Astrocyte (in vitro differentiated cells and primary cell): ENCODE measurements at regions not wholly inside any gene's neighbourhood (a gene's known extent, or its start where the extent isn't known, plus 50 kb on each side); places are given as distances from the start of the nearest gene placed in this dataset.

Experiments used
- DNase-seq: peaks from one replicate; pipeline ENCODE4 v3.0.0-alpha.2; 2010; ENCODE audit warnings: low read depth
- FAIRE-seq: peaks from 2 replicates; lab custom pipeline; 2011; peaks lifted over from hg19 to GRCh38; lab: Jason Lieb, UNC
- H2AFZ ChIP-seq: 2 replicates; pipeline ENCODE4 v1.6.0; 2012; ENCODE audit warnings: low read depth, low read length, inconsistent platforms
- H3K27ac ChIP-seq: 2 replicates; pipeline ENCODE4 v1.5.1; 2011; ENCODE audit warnings: low read depth, low read length, inconsistent platforms
- H3K27me3 ChIP-seq: 2 replicates; pipeline ENCODE4 v1.6.0; 2011; ENCODE audit warnings: low read length, inconsistent platforms; ENCODE audit not compliant: insufficient read depth
- H3K36me3 ChIP-seq: 2 replicates; pipeline ENCODE4 v1.5.1; 2011; ENCODE audit warnings: low read length, inconsistent platforms; ENCODE audit not compliant: insufficient read depth
- H3K4me1 ChIP-seq: 2 replicates; pipeline ENCODE4 v1.5.1; 2011; ENCODE audit warnings: low read length, inconsistent platforms; ENCODE audit not compliant: insufficient read depth
- H3K4me2 ChIP-seq: 2 replicates; pipeline ENCODE4 v1.6.0; 2012; ENCODE audit warnings: low read length, inconsistent platforms
- H3K4me3 ChIP-seq: 2 replicates; pipeline ENCODE4 v1.5.1; 2011; ENCODE audit warnings: low read depth, mild to moderate bottlenecking, low read length, inconsistent platforms; ENCODE audit not compliant: insufficient read depth
- H3K79me2 ChIP-seq: 2 replicates; pipeline ENCODE4 v1.6.0; 2012; ENCODE audit warnings: mild to moderate bottlenecking, low read length, inconsistent platforms; ENCODE audit not compliant: insufficient read depth
- H3K9ac ChIP-seq: 2 replicates; pipeline ENCODE4 v1.6.0; 2012; ENCODE audit warnings: mild to moderate bottlenecking, low read length, inconsistent platforms
- H3K9me3 ChIP-seq: 2 replicates; pipeline ENCODE4 v1.5.1; 2012; ENCODE audit warnings: low read depth, mild to moderate bottlenecking, low read length, inconsistent platforms; ENCODE audit not compliant: insufficient read depth
- H4K20me1 ChIP-seq: 2 replicates; pipeline ENCODE4 v1.6.0; 2012; ENCODE audit warnings: low read length, inconsistent platforms; ENCODE audit not compliant: insufficient read depth
- H3K27ac Mint-ChIP-seq: one replicate; pipeline ENCODE4 v1.8.0; 2021; ENCODE audit warnings: mild to moderate bottlenecking, mixed read lengths; ENCODE audit not compliant: unreplicated experiment
- H3K27me3 Mint-ChIP-seq: one replicate; pipeline ENCODE4 v1.8.0; 2021; ENCODE audit warnings: low read depth, mixed read lengths; ENCODE audit not compliant: unreplicated experiment
- H3K36me3 Mint-ChIP-seq: one replicate; pipeline ENCODE4 v1.8.0; 2021; ENCODE audit warnings: low read depth, mixed read lengths; ENCODE audit not compliant: unreplicated experiment
- H3K4me1 Mint-ChIP-seq: one replicate; pipeline ENCODE4 v1.8.0; 2021; ENCODE audit warnings: low read depth, mixed read lengths; ENCODE audit not compliant: unreplicated experiment
- H3K4me3 Mint-ChIP-seq: one replicate; pipeline ENCODE4 v1.8.0; 2021; ENCODE audit warnings: mild to moderate bottlenecking, moderate library complexity, mixed read lengths; ENCODE audit not compliant: unreplicated experiment
- H3K9me3 Mint-ChIP-seq: one replicate; pipeline ENCODE4 v1.8.0; 2021; ENCODE audit warnings: mild to moderate bottlenecking, mixed read lengths; ENCODE audit not compliant: unreplicated experiment
- EZH2 ChIP-seq: IDR thresholded peaks from 2 replicates; pipeline ENCODE4 v1.6.1; 2012; ENCODE audit warnings: mild to moderate bottlenecking, low read length, inconsistent platforms; ENCODE audit not compliant: insufficient read depth
- TF ChIP-seq, protein P1 (sequence below): IDR thresholded peaks from 2 replicates; pipeline ENCODE4 v1.5.1; 2011; ENCODE audit warnings: low read depth, mild to moderate bottlenecking, inconsistent platforms, low read length, moderate library complexity; ENCODE audit not compliant: insufficient read depth

DNA sequence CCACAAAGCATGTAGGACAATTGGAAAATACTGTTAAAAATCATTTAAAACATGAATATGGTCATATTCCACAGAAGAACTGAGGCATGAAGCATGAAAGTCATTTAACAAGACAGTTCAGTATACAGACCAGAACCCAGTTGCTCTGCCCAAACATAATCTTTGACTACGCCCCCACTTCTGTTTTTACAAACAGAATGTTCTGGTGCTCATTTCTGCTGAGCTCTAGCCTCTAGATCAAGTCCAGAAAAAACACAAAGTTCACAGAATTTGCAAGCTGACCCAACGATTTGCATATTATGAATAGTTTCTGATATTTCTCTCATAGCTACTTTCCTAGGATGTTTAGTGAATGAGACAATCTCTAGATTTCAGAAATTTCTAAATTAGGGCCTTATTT, 424.9 kb downstream of the PID1 start:
- Histone ChIP-seq H4K20me1 (no peaks in the 10 kb centered on the region), H3K9ac (no peak overlapping the region), H3K79me2 (no peaks in the 10 kb centered on the region), H3K4me3 (no peak overlapping the region), H3K27me3 (no peaks in the 10 kb centered on the region), H3K4me2 (no peak overlapping the region), H3K9me3 (no peaks in the 10 kb centered on the region), H2AFZ (no peak overlapping the region), H3K27ac (no peak overlapping the region), H3K36me3 (no peaks in the 10 kb centered on the region), H3K4me1 (no peaks in the 10 kb centered on the region)
- no peaks in the 10 kb centered on the region for H3K9me3 Mint-ChIP-seq
- H3K4me3 Mint-ChIP-seq, result no peak overlapping the region
- H3K4me1 Mint-ChIP-seq, result no peaks in the 10 kb centered on the region
- no peak overlapping the region for H3K27ac Mint-ChIP-seq
- TF ChIP-seq, protein P1, sequence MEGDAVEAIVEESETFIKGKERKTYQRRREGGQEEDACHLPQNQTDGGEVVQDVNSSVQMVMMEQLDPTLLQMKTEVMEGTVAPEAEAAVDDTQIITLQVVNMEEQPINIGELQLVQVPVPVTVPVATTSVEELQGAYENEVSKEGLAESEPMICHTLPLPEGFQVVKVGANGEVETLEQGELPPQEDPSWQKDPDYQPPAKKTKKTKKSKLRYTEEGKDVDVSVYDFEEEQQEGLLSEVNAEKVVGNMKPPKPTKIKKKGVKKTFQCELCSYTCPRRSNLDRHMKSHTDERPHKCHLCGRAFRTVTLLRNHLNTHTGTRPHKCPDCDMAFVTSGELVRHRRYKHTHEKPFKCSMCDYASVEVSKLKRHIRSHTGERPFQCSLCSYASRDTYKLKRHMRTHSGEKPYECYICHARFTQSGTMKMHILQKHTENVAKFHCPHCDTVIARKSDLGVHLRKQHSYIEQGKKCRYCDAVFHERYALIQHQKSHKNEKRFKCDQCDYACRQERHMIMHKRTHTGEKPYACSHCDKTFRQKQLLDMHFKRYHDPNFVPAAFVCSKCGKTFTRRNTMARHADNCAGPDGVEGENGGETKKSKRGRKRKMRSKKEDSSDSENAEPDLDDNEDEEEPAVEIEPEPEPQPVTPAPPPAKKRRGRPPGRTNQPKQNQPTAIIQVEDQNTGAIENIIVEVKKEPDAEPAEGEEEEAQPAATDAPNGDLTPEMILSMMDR, result no peak
- TF ChIP-seq EZH2, result no peak
- H3K27me3 Mint-ChIP-seq, result no peaks in the 10 kb centered on the region
- no peaks in the 10 kb centered on the region for H3K36me3 Mint-ChIP-seq
- FAIRE-seq, result no peak
- DNase-seq, result no peak

GRCh38 chr2:228845162-228845925, 425.7 kb downstream of the PID1 start:
- H3K9me3 Mint-ChIP-seq, result no peaks in the 10 kb centered on the region
- no peak for FAIRE-seq
- H4K20me1 ChIP-seq, result no peaks in the 10 kb centered on the region
- H3K36me3 Mint-ChIP-seq, result no peaks in the 10 kb centered on the region
- no peak for DNase-seq
- H3K79me2 ChIP-seq, result no peaks in the 10 kb centered on the region
- no peak for TF ChIP-seq EZH2
- TF ChIP-seq, protein P1, result no peak
- no peaks in the 10 kb centered on the region for H3K9me3 ChIP-seq
- no peaks in the 10 kb centered on the region for H3K4me1 ChIP-seq
- H3K27ac ChIP-seq, result no peak overlapping the region
- H3K4me3 Mint-ChIP-seq, result no peak overlapping the region
- H3K27ac Mint-ChIP-seq, result no peak overlapping the region
- H3K27me3 Mint-ChIP-seq, result no peaks in the 10 kb centered on the region
- H3K4me2 ChIP-seq, result no peak overlapping the region
- H3K9ac ChIP-seq, result no peak overlapping the region
- H3K36me3 ChIP-seq, result no peaks in the 10 kb centered on the region
- H2AFZ ChIP-seq, result no peak overlapping the region
- H3K27me3 ChIP-seq, result no peaks in the 10 kb centered on the region
- H3K4me3 ChIP-seq, result no peak overlapping the region
- no peaks in the 10 kb centered on the region for H3K4me1 Mint-ChIP-seq

GRCh38 chr2:228841877-228842276, 429.2 kb downstream of the PID1 start:
- no peaks in the 10 kb centered on the region for H3K4me1 Mint-ChIP-seq
- Histone ChIP-seq H3K79me2 (no peaks in the 10 kb centered on the region), H3K4me3 (no peak overlapping the region), H3K4me1 (no peaks in the 10 kb centered on the region), H3K9ac (no peak overlapping the region), H4K20me1 (no peaks in the 10 kb centered on the region), H3K27ac (no peak overlapping the region), H3K9me3 (no peaks in the 10 kb centered on the region), H2AFZ (no peak overlapping the region), H3K27me3 (no peaks in the 10 kb centered on the region), H3K4me2 (no peak overlapping the region), H3K36me3 (no peaks in the 10 kb centered on the region)
- no peaks in the 10 kb centered on the region for H3K36me3 Mint-ChIP-seq
- DNase-seq (peak; percentile 26), FAIRE-seq (no peak)
- no peaks in the 10 kb centered on the region for H3K27me3 Mint-ChIP-seq
- no peak overlapping the region for H3K27ac Mint-ChIP-seq
- no peaks in the 10 kb centered on the region for H3K9me3 Mint-ChIP-seq
- H3K4me3 Mint-ChIP-seq, result no peak overlapping the region
- no peak for TF ChIP-seq EZH2
- TF ChIP-seq, protein P1, result no peak
